ENCODE measurements at regions not wholly inside any gene's neighbourhood (a gene's known extent, or its start where the extent isn't known, plus 50 kb on each side); places are given as distances from the start of the nearest gene placed in this dataset.

GRCh38 chr13:50071379-50071778 lies 56.1 kb downstream of the KCNRG start:
- DNase-seq, result no peak

GRCh38 chr13:50072676-50073075 lies 57.4 kb downstream of the KCNRG start:
- no peak for DNase-seq

GRCh38 chr13:50073340-50073739 lies 58.1 kb downstream of the KCNRG start:
- DNase-seq, result no peak

- no peak for DNase-seq
Observed at GRCh38 chr13:50074843-50075242, 59.6 kb downstream of the KCNRG start.

- no peak for DNase-seq
Observed at GRCh38 chr13:50075619-50076097, 60.4 kb downstream of the KCNRG start.

DNA sequence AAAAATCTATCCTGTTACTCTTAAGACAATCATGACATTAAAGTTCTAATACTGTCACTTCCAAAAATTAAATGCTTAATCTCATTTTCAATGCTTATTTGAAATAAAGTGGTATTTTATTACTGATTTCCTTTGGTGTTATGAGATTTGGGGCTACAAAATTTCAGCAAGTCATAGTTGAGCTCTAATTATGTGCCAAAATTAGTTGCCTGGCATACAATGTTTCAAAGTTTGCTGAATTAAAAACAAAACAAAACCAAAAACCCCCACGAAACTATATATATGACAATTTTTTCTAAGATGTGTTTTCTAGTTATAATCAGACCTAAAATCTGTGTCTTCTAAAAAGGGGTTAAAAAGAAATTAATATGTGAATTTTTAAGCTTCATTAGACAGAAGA lies 62.2 kb downstream of the KCNRG start:
- DNase-seq, result no peak

- no peak for DNase-seq
Observed at GRCh38 chr13:50078231-50078894, 63.1 kb downstream of the KCNRG start.

- DNase-seq, result no peak
Observed at GRCh38 chr13:50078895-50079654, 63.8 kb downstream of the KCNRG start.

GRCh38 chr13:50079655-50080202 lies 64.5 kb downstream of the KCNRG start:
- no peak for DNase-seq

GRCh38 chr13:50080203-50080910 lies 65.1 kb downstream of the KCNRG start:
- no peak for DNase-seq

DNA sequence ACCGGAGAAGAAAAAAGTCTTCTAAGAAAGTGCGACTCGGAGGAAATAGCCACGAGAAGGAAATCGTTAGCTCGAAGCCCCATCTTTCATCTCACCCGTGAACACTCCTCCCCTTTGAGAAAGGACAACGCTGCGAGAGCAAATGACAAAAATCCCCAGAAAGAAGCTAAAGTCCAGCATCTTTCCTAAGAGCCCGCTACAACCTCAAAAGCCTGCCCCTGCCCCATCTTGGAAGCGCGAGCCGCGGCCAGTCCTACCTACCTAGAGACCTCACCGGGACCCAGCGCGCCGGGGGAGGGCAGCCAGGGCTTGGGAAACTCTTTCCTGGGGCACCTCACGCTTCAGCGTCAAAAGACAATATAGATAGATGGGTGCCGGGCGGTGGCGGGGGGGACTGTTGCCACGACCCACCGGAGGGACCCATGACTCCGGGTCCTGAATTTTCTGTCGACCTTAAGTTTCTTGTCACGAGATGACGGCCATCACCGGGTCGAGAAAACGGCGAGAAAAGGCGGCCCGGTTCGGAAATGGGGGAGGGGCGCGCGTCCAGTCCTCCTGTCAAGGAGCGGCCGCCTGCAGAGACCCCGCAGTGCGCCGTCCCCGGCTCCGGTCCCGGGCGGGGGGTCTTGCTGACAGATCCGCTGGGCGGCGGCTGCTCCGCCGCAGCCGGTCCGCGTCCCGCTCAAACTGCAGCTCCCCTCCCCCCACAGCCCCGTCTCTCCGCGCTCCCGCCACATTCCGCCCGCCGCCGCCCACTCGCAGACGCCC lies 65.9 kb downstream of the KCNRG start:
- DNase-seq, result peak; percentile 71

DNA sequence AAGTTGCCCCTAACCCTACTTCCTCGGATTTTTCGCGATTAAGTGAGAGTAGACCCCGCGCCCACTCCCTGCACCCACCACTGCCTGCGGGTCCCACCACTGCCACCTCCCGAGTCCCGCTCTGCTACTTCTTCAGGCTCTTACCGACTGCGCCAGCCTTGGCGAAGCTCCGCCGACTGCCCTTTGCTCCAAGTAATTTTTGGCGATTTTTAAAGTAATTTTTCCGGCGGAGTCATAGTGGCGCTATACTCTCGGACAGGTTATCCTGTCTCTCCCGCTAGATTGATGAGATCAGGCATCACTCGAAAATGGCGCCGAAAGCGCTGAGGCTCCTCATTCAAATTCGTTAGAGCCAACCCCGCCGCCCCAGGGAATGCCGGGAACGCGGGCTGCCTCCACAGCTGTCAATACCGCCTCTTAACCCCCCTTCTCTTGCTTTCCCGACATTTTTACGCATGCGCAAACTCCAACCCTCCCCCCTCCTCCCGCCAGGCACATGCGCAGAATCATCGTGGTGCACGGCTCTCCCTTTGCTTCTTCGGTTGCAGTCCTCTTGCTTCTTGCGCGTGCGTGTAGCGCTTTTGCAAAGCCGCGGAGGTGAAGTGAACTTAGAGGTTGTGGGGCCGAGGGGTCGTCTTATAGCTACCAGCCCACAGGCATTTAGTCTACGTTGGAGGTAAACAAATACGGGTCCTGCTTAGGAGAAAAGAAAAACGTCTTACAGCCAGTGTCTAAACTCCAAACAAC lies 66.6 kb downstream of the KCNRG start:
- peak; percentile 99 for DNase-seq

DNA sequence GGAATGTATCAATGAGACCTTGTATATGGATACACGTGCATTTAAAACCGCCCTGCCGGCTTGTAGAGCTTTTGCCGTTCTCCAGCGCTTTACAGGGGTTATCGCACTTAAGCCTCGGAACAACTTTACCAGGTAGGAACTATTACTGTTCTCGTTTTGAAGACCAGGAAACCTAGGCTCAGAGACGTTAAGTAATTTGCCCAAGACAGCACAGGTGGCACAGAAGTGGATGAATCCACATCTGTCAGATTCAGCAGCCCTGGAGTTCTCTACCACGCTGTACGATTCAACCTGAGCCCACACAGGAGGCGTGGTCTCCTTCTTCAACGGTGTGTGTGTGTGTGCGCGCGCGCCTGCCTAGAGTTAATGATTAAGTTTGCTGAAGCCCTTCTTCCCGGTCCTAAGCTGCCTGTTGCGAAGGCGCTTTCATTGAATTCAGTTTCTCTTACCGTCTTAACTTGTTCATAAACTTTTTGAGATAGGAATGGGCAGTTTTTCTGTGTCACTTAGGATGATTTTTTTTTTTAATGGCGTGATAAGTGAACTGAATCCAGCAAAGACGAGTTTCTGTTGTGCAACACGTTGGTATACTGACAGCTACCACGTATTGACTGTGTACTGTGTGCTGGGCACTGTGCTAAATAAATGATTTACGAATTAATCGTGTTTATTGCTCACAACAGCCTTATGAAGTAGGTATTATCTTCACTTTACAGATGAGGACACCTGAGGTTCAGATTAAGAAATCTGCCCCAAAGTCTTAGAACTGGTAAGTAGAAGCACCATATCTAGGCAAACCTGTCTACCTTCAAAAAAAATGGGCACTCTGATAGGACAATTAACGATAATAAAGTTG lies 67.4 kb downstream of the KCNRG start:
- DNase-seq, result peak; percentile 81

DNA sequence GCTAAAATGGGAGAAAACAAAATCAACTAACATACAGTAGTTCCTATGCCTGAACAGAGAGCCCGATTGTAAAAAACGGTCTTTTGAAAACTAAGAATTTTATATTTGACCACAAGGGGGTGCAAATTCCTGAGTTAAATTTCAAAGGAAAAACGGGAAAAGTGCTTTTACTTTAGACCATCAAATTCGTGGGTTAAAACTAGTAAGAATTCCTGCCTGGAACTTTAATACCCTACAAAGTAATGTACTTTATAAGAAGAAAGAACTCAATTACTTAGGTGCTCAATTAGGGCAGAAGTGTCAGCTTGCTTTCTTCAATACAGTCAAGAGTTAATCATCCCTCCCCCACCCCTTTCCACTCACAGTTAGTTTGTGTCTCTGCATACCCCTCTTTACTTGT lies 69.8 kb downstream of the KCNRG start:
- DNase-seq, result no peak

DNA sequence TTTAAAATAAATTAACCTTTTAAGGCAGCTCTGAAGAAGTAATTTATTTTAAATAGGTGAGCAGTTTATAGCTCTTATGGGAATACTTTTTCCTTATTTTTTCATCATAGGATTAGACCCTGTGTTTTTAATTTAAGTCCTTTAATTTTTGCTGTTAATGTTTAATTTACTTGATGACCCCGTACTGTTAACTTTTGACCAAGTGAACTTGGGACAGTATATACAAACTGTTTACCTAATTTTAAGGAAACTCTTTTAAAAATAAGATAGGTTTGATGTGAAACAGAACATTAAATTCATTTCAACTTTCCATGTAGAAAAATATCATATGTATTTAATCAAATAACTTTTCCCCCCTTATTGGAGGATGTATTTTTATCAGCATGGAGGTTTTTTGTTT lies 74.4 kb downstream of the KCNRG start:
- DNase-seq, result no peak

DNA sequence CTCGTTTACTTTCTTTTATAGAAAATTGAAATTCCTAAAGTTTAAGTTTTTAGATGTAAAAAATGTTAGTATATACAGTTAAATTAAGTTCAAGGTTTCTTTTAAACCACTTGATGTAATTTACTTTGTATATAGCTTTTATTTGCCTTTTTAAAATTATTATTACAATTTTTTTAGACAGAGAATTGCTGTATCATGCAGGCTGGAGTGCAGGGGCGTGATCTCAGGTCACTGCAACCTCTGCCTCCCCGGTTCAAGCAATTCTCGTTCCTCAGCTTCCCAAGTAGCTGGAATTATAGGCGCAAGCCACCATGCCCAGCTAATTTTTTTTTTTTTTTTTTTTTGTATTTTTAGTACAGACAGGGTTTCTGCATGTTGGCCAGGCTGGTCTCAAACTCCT lies 75.0 kb downstream of the KCNRG start:
- DNase-seq, result no peak

DNA sequence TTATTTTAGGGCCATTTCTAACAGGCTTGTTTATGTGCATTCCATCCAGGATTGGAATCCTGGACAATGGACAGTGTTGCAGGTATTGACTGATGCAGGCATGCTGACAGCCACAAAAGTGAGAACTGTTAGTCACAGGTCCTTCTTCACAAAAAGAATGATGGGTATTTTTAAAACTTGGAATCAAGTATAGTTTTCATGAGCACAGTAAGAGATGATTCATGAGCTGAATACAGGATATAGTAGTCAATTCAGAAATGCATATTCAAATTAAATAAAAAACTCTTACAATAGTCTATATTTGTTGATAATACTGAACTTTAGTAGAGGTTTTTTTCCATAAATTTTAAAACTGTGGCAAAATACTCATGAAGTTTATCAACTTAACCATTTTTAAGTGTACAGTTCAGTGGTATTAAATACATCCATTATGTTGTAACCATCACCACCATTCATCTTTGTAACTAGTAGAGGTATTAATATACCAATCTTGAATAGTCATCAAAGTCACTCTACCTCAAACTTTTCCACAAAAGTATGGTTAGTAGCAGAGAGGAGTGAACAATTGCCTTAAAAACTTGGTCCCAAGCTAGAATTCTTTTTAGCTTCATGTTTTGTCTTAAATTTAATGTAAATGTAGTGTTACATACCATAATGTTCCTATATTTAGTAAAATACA lies 79.5 kb downstream of the KCNRG start:
- DNase-seq, result no peak

DNA sequence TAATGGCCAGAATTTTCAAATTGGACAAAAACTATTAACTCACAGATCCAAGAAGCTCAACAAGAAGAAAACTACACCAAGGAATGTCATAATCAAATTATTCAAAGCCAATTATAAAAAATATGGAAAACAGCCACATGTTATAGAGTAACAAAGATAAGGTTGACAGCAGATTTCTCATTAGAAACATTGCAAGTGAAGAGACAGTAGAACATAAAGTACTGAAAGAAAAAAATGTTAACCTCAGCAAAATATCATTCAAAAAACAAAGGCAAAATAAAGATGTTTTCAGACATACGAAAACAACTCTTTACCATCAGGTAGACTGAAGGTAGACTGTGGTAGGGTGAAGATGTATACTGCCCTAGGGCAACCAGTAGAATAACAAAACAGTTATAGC lies 83.4 kb downstream of the KCNRG start:
- no peak for DNase-seq

- no peak for DNase-seq
Observed at GRCh38 chr13:50099473-50099872, 84.2 kb downstream of the KCNRG start.

DNA sequence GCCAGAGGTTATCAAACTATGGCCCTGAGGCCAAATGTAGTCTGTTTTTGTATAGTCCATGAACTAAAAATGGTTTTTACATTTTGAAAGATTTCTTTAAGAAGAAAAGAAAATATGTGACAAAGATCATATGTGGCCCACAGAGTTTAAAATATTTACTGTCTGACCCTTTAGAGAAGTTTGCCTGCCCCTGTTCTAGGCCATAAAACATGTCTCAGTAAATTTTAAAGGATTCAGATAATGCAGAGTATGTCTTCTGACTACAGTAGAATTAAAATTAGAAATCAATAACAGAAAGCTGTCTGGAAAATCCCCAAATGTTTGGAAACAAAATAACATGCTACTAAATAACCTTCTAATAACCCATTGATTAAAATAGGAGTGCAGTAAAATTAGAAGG lies 86.3 kb downstream of the KCNRG start:
- DNase-seq, result no peak
